ENCODE measurements at regions not wholly inside any gene's neighbourhood (a gene's known extent, or its start where the extent isn't known, plus 50 kb on each side); places are given as distances from the start of the nearest gene placed in this dataset.

- DNase-seq = no peak
Measured at GRCh38 chr5:174380311-174380710, 334.8 kb downstream of the NSG2 start.

GRCh38 chr5:174381241-174381640, 335.7 kb downstream of the NSG2 start:
- no peak for DNase-seq

GRCh38 chr5:174383210-174384167, 338.0 kb downstream of the NSG2 start:
- no peak for DNase-seq

- no peak for DNase-seq
Measured at GRCh38 chr5:174384509-174384947, 339.0 kb downstream of the NSG2 start.

- DNase-seq = no peak
Measured at GRCh38 chr5:174386306-174386705, 338.1 kb upstream of the MSX2 start.

GRCh38 chr5:174386846-174387245, 337.5 kb upstream of the MSX2 start:
- DNase-seq = no peak

- DNase-seq = no peak
Measured at GRCh38 chr5:174387448-174387847, 336.9 kb upstream of the MSX2 start.

GRCh38 chr5:174392892-174393291, 331.5 kb upstream of the MSX2 start:
- no peak for DNase-seq

- no peak for DNase-seq
Measured at GRCh38 chr5:174396541-174396940, 327.8 kb upstream of the MSX2 start.

- DNase-seq = no peak
Measured at GRCh38 chr5:174397206-174397605, 327.2 kb upstream of the MSX2 start.

- no peak for DNase-seq
Measured at GRCh38 chr5:174398171-174398570, 326.2 kb upstream of the MSX2 start.

GRCh38 chr5:174399411-174399810, 325.0 kb upstream of the MSX2 start:
- DNase-seq = no peak

GRCh38 chr5:174400461-174400860, 323.9 kb upstream of the MSX2 start:
- no peak for DNase-seq

- DNase-seq = no peak
Measured at GRCh38 chr5:174401793-174402192, 322.6 kb upstream of the MSX2 start.

- DNase-seq = no peak
Measured at GRCh38 chr5:174402222-174402812, 322.1 kb upstream of the MSX2 start.

GRCh38 chr5:174404848-174405247, 319.5 kb upstream of the MSX2 start:
- DNase-seq = no peak

- DNase-seq = no peak
Measured at GRCh38 chr5:174409070-174409469, 315.3 kb upstream of the MSX2 start.

GRCh38 chr5:174409971-174410370, 314.4 kb upstream of the MSX2 start:
- no peak for DNase-seq

GRCh38 chr5:174410716-174411478, 313.5 kb upstream of the MSX2 start:
- no peak for DNase-seq

- no peak for DNase-seq
Measured at GRCh38 chr5:174411479-174411819, 312.9 kb upstream of the MSX2 start.

- DNase-seq = no peak
Measured at GRCh38 chr5:174412374-174412773, 312.0 kb upstream of the MSX2 start.

GRCh38 chr5:174412941-174413340, 311.4 kb upstream of the MSX2 start:
- no peak for DNase-seq

- no peak for DNase-seq
Measured at GRCh38 chr5:174413567-174414314, 310.6 kb upstream of the MSX2 start.

Data from CD4-positive, alpha-beta T cell treated with Interleukin-21 for 1 hour (primary cell).